HG02678 (cell line): ENCODE measurements at regions not wholly inside any gene's neighbourhood (a gene's known extent, or its start where the extent isn't known, plus 50 kb on each side); places are given as distances from the start of the nearest gene placed in this dataset.
"Not testable (repeated sequence)": the region's sequence is repeated elsewhere in the genome, so short reads cannot be mapped to it uniquely, and the experiment has no call there.

Experiments used
- ATAC-seq: cut with Tn5 transposase; IDR thresholded peaks from one replicate; pipeline ENCODE4 v1.9.1; 2021; ENCODE audit warnings: mild to moderate bottlenecking, moderate library complexity; ENCODE audit not compliant: unreplicated experiment

DNA sequence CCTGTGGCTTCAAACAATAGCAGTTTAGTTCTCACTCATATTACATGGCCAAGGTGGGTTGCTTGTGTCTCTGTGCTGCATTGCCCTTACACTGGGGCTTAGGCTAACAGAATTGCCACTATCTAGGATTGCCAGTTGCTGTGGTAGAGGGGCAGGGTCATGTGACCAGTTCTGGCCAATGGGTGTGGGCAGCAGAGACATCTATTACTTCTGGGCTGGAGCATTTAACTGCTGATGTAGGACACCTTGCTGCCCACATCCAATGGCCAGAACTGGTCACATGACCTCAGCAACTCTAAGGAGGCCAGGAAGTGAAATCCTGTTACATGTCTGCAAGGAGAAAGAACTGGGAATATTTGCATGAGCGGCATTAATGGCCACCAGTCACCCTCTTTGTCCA is 199.3 kb downstream of the C9orf152 start:
- ATAC-seq, result no peak

DNA sequence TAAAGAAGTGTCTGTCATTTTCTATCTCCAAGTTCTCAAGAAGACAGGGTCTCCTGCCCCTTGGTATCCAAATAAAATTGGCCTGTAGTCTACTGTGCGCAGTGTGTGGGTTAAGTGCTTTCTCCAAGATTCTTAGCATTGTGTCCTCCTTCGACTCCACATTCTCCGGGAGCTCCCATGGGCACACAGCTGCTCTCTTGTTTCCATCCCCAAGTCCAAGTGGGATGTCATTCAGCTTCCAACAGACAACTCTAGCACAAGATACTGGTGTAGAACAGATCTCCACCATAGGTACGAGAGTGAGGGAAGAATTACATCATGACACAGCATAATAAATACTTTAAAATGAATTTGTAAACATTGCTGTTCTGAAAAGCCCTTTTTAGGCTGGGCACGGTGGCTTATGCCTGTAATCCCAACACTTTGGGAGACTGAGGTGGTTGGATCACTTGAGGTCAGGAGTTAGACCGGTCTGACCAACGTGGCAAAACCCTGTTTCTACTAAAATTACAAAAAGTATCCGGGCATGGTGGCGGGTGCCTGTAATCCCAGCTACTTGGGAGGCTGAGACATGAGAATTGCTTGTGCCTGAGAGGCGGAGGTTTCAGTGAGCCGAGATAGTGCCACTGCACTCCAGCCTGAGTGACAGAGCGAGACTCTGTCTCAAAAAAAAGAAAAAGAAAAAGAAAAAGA is 196.2 kb downstream of the C9orf152 start:
- ATAC-seq, result no peak

DNA sequence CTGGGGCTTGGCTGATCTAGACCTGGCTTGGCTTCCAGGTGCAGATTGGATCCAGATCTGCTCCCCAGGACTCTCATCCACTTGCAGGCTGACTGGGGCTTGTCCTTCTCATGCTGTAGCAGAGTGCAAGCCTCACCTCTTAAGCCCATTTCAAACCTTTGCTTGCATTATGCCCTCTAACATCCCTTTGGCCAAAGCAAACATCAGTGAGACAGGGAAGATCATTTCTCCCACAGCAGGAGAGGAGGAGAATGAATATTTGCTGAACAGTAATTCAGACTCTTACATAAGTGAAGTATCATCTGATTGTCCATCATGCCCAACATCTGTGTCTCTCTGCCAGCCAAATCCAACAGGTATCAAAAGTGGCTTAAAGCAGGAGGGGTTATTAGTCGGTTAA is 194.9 kb downstream of the C9orf152 start:
- ATAC-seq, result no peak

DNA sequence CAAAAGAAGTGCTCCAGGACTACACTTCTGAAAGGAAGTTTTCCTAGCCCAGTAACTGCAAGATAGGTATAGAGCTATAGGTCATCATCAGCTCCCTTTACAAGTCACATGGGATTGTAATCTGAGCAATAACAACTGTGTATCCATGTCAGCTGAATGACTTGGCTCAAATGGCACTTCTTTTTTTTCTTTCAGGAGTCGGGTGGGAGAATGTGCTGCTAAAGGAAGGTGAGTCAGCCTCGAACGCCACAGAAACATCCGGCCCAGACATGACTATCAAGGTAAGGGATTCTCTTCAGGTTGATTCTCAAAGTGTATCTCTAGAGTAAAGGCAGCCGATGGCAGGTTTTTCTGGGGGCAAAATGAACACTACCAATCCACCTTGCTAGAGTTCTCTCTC is 192.2 kb downstream of the C9orf152 start:
- no peak for ATAC-seq

DNA sequence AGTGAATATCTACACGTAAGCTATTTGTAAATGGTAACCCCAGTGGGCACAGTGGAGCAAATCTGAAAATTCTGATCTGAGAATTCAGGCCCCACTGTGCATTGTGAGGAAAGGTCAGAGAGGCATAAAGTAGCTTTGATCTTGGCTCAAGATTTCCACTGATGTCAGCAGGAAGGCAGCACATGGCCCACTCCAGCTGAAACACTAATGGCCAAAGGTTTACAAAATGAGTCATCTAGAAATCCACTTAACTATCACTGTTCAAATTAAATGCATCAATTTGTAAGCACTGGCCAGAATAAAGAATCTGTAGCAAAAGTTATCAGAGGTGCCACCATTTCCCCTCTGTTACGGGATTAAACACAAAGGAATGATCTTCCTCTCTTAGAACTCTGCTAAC is 191.6 kb downstream of the C9orf152 start:
- ATAC-seq, result no peak

DNA sequence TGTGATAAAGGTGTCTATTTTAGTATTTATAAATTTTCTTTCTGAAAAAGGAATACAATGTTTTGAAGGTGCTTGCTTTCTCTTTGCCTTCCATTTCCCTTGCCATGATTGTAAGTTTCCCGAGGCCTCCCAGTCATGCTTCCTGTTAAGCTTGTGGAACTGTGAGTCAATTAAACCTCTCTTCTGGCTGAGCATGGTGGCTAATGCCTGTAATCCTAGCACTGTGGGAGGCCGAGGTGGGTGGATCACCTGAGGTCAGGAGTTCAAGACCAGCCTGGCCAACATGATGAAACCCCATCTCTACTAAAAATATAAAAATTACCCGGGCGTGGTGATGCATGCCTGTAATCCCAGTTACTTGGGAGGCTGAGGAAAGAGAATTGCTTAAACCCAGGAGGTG is 187.7 kb downstream of the C9orf152 start:
- ATAC-seq, result not testable (repeated sequence)

DNA sequence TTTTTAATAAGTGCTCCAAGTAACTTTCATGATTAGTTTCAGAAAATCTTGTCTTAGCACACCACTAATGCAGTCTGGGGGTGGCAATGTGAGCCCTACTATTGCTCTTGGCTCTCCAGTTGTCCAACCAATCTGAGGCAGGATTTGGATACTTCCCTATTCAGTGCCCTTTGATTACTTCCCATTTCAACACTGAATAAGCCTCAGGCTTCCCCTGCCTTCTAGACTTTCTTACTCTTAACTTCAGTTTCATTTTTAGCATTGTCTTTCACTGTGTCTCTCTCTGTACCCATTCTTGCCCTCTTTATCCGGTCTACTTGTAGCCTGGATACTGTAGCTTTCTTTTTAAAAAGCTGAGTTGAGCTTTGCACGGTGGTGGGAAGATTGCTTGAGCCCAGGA is 186.1 kb downstream of the C9orf152 start:
- ATAC-seq, result peak; percentile 94

DNA sequence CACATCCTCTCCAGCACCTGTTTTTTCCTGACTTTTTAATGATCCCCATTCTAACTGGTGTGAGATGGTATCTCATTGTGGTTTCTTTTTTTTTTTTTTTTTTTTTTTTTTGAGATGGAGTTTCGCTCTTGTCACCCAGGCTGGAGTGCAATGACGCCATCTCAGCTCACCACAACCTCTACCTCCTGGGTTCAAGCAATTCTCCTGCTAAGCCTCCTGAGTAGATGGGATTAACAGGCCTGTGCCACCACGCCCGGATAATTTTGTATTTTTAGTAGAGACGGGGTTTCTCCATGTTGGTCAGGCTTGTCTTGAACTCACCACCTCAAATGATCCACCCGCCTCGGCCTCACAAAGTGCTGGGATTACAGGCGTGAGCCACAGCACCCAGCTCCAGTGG is 184.7 kb downstream of the C9orf152 start:
- not testable (repeated sequence) for ATAC-seq

DNA sequence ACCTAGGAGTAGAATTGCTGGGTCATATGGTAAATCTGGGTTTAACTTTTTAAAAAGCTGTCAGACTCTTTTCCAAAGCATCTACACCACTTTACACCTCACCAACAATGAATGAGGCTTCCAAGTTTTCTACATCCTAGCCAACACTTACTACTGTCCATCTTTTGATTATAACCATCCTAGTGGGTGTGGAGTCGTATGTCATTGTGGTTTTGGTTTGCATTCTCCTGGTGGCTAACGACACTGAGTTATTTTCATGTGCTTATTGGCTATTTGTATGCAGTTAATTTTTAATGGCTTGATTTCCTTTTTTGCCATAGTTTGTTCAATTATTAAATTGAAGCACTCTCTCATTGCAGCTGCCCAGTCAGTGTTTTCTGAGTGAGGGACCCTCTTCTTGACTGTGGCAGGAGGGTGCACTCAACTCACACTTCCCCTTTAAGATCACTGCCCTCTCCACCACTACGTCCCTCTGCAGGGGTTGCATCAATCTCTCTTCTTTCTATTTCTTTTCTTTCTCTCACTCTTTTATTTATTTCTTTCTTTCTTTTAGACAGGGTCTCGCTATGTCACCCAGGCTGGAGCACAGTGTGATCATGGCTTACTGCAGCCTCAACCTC is 182.3 kb downstream of the C9orf152 start:
- ATAC-seq, result no peak

DNA sequence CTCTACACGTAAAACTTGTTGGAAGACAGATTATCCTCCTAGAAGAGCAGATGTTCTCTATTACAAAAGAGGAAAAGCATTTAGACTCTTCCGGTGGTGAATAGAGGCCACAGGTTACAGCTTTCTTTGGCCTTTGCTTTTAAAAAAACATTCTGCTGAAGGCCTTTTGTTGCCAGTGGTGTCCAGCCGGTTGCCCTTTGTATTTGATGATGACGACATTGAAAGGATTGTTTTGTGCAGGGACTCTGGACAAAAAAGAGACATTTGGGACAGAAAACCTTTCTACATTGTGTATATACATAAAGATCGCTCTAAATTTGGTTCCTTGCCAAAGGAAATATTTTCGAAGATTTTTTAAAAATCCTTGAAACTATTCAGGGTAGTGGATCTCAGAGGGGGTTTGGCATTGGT is 180.3 kb downstream of the C9orf152 start:
- no peak for ATAC-seq

DNA sequence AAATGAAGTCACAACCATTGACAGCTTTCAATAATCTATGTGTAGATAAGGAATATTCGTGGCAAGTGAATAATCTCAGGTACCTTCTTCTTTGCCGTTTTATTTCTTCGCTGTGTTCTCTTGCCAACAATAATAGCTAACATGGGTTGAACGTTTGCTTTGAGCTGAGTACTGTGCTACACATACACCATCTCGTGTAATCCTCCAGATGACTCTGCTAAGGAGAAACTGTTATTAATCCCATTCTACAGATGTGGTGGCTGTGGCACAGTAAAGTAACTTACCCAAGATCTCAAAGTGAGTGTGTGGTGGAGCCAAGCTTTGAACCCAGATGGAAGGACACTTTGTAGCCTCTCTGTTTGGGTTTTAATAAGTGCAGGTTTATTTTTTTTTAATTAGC is 179.7 kb downstream of the C9orf152 start:
- no peak for ATAC-seq

DNA sequence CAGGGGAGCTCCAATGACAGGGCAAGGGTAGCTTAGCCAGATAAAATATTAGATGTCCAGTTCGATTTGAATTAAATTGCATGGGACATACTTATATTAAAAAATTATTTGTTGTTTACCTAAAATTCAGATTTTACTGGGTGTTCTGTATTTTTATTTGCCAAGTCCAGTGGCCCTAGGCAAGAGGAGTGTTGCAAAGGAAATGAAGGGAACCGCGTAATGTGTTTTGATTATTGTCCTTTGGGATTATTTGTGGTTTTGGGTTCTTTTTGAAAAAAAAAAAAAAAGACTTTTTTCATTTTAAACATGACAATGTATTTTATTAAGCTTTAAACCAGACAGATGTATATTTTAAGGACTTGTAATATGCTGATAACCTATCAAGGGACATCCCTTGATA is 179.3 kb downstream of the C9orf152 start:
- no peak for ATAC-seq

DNA sequence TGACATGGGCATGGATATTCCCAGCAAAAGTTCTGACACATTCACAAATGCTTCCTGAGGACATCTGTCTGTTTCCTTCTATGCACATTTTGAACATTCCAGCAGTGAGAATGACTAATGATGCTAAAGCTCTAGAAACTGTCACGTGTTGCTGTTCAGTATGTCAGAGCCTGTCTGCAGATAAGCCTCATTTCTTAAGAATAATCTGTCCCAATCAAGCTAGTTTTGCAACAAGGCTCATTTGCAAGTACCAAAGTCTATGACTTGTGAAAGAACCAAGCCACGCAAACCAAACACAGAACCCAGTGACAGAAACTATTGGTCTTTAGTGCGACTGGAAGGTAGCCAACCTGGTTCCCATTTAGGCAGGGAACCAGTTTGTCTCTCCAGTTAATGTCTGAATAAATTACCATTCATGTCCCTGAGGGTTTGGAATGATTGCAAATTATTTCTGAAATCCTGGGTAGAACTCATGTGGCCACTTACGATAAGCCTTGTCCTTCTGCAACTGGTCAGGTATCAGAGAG is 178.5 kb downstream of the C9orf152 start:
- ATAC-seq, result no peak

DNA sequence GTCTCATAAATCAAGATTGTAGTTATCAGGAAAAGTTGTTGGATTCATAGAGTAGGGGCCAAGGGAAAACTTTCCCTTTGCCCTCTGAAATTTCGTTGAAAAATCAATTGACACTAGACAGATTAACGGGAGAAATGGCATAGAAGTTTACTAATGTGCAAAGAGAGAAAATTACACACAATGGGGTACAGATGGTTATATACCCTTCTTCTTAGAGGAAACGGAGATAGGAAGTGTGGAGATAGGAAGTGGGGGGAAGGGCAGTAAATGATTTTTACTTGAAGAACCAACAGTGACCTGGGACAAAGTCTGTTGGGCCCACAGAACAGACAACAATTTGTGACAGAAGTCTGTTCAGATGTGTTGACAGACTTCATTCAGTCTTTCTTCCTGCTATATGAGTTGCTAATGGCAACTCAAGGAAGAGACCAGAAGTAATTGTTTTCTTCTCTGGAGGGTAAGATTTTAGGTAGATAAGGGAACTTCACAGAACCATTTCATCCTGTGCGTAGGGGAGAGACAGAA is 177.9 kb downstream of the C9orf152 start:
- no peak for ATAC-seq

DNA sequence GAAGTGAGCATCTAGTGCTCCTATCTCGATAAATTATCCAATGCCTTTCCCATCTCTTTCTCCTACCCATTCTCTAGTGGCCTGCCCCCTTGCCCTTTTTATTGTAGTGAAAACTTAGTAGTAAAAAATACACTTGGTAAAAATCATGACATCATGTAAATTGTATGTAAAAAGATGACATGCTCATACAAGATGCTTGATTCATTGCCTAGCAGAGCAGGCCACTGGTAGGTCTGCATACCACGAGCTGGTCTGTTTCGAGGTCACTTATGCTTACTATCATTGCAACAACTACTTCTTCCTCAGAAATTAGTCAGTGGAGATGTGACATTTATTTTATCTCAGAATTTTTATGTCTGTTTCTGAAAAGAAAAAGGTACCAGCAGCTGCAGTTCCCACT is 177.3 kb downstream of the C9orf152 start:
- ATAC-seq, result no peak

DNA sequence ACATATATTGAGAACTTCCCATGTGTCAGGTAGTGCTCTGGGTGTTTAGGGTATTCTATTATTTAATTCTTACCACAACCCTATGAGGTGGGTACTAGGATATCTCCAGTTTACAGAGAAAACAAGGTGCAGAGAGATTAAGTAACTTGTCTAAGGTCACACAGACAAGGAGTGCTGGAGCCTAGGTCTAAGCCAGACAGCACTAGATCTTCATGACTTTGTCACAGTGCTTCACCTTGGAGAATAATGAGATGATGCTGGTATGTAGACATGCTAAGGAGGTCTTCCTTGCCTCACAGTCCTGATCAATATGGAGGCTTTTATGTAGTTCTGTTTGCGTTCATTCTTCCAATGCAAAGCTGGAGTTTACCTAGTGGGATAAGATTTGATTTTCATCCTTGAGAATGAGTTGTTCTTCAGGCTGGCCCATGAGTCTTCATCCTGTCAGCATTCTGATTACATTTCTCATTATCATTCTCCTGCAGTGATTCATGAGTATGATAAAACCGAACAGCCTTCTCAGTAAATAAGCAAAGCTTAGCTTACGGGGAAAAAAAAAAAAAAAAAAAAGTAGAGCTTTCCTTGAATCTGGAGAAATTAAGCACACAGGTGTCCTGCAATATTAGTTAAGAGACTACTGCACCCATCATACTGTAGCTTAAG is 176.3 kb downstream of the C9orf152 start:
- ATAC-seq, result no peak

DNA sequence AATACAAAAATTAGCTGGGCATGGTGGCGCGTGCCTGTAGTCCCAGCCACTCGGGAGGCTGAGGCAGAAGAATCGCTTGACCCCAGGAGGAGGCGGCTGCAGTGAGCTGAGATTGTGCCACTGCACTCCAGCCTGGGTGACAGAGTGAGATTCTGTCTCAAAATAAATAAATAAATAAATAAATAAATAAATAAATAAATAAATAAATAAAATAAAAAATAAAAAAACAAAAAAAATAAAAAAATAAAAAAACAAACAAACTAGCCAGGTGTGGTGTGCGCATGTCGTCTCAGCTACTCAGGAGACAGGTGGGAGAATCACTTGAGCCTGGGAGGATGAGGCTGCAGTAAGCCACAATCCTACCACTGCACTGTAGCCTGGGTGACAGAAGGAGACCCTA is 175.4 kb downstream of the C9orf152 start:
- not testable (repeated sequence) for ATAC-seq

DNA sequence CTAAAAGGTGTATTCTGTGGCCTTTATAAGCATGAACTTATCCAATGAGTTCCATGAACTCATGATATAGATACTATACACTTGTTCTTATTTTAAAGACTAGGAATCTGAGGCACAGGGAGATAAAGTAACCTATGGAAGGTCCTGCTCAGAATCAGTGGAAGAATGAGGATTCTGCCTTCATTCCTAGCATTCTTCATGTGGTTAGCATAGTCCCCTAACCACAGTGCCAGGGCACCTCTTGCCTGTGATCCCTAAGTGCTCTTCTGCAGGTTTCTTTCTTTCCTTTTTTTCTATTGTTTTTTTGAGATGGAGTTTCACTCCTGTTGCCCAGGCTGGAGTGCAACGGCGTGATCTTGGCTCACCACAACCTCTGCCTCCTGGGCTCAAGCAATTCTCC is 174.1 kb downstream of the C9orf152 start:
- ATAC-seq, result no peak

DNA sequence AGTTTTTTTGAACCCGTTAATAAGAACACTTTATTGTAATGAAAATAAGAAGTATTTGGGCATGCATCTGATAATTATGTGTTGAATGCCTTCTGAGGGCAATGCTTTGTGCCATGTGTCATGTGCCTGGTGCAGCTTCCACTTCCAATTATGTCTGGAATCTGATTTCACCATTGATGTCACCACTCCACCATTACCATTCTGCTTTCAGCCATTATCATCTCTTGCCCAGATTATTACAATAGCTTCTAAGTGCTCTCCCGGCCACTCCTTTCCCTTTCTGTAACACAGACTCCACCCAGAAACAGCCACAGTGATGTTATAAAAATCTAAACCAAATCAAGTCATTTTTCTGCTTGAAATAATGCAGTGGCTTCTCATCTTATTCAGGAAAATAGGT is 171.7 kb downstream of the C9orf152 start:
- ATAC-seq, result no peak

DNA sequence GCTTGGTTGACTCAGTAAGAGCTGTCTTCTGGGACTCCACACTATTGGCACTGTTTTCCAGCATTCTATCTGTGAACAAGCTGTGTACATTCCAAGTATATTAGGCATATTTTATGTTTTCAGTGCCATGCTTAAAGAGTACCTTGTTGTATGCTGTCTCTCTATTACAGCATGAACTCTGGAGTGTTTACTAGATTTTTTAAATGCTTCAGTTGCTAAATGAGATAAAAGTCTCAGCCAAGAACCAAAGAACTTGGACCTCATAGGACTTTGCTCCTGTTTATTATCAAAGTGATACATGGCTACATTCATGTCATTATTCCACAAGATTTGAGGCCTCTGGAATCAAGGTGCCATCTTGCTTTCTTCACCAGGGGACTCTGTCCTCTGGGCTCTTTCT is 167.2 kb downstream of the C9orf152 start:
- no peak for ATAC-seq

DNA sequence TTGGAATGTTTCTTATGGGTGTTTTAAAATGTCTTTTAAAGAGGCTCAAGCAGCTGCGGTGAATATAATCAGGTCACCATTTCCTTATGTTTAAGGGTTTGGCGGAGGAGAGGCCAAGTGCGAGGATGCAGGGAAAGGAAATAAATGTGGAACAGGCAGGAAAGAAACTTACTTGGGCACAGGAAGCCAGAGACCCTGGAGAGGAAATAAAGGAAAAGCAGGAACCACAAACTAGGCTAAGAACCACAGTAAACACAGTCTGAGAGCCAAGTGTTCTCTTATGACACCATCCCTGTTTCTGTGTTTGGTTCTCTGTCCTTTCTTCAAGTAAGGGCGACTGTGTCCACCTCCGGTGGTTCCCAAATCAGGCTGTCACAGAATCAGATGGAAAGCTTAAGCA is 166.5 kb downstream of the C9orf152 start:
- no peak for ATAC-seq
